ENCODE measurements at regions not wholly inside any gene's neighbourhood (a gene's known extent, or its start where the extent isn't known, plus 50 kb on each side); places are given as distances from the start of the nearest gene placed in this dataset.

- intact Hi-C loops (cut with DNase I): no loop called here
- Histone ChIP-seq H3K4me3 (no peak overlapping the region), H3K27ac (no peak overlapping the region), H3K4me1 (replicated peaks) (no peaks in the 10 kb centered on the region), H3K27me3 (replicated peaks; ENCODE audit: insufficient read depth) (no peaks in the 10 kb centered on the region), H3K36me3 (no peaks in the 10 kb centered on the region), H3K9me3 (no peaks in the 10 kb centered on the region)
- no peak for DNase-seq (ENCODE audit: low spot score)
- TF ChIP-seq CTCF (IDR thresholded peaks at IDR 0.05) (no peak), POLR2A (IDR thresholded peaks at IDR 0.05) (no peak), POLR2AphosphoS5 (IDR thresholded peaks at IDR 0.05) (no peak)
Observed at GRCh38 chr10:75326306-75326705, 75.3 kb downstream of the ZNF503 start.

DNA sequence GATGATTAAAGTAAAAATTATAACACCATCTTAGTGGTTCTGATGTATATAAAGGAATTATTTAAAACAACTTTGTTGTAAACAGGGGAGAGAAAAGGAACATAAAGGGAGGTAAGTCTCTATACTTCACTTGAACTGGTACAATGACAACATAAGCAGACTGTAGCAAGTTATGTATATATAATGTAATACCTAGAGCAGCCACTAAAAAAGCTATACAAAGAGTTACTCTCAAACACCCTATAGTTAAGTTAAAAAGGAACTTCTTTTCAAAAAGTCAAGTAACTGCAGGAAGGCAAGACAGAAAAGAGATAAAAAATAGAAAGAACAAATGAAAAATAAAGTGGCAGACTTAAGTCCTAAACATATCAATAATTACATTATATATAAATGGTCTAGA is 82.3 kb downstream of the ZNF503 start:
- DNase-seq (ENCODE audit: low spot score): no peak
- H3K9me3 ChIP-seq: no peaks in the 10 kb centered on the region
- H3K27ac ChIP-seq: no peak overlapping the region
- TF ChIP-seq POLR2AphosphoS5 (IDR thresholded peaks at IDR 0.05) (no peak), POLR2A (IDR thresholded peaks at IDR 0.05) (no peak), CTCF (IDR thresholded peaks at IDR 0.05) (peak in 1 of 4 experiments; percentile 34)
- no peaks in the 10 kb centered on the region for H3K4me1 ChIP-seq (replicated peaks)
- no peak overlapping the region for H3K4me3 ChIP-seq
- intact Hi-C loops (cut with DNase I): no loop called here
- no peaks in the 10 kb centered on the region for H3K27me3 ChIP-seq (replicated peaks; ENCODE audit: insufficient read depth)
- no peaks in the 10 kb centered on the region for H3K36me3 ChIP-seq

DNA sequence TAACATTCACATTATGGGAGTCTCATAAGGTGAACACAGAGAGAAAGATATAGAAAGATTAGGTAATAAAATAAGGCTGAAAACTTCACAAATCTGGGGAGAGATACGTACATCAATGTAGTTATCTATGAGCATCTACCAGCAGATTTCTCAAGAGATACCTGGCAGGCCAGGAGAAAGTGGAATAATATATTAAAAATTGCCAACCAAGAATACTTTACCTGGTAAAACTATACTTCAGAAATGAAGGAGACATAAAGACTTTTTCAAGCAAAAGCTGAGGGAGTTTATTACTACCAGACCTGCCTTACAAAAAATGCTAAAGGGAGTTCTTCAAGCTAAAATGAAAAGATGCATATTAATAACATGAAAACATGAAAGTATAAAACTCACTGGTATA is 78.8 kb upstream of the COMTD1 start:
- Histone ChIP-seq H3K27me3 (replicated peaks; ENCODE audit: insufficient read depth) (no peaks in the 10 kb centered on the region), H3K36me3 (no peaks in the 10 kb centered on the region), H3K4me1 (replicated peaks) (no peaks in the 10 kb centered on the region), H3K9me3 (no peaks in the 10 kb centered on the region), H3K27ac (no peak overlapping the region), H3K4me3 (no peak overlapping the region)
- intact Hi-C loops (cut with DNase I): no loop called here
- TF ChIP-seq POLR2AphosphoS5 (IDR thresholded peaks at IDR 0.05) (no peak), POLR2A (IDR thresholded peaks at IDR 0.05) (no peak), CTCF (IDR thresholded peaks at IDR 0.05) (no peak)
- 96% methylated on average over 1 of the region's 1 CpG for WGBS
- no peak for DNase-seq (ENCODE audit: low spot score)

- DNase-seq (ENCODE audit: low spot score): no peak
- Histone ChIP-seq H3K4me3 (no peak overlapping the region), H3K4me1 (replicated peaks) (no peaks in the 10 kb centered on the region), H3K27ac (no peak overlapping the region), H3K36me3 (no peaks in the 10 kb centered on the region), H3K9me3 (no peaks in the 10 kb centered on the region), H3K27me3 (replicated peaks; ENCODE audit: insufficient read depth) (no peaks in the 10 kb centered on the region)
- intact Hi-C loops (cut with DNase I): no loop called here
- no peak for TF ChIP-seq CTCF (IDR thresholded peaks at IDR 0.05)
- TF ChIP-seq POLR2AphosphoS5 (IDR thresholded peaks at IDR 0.05): no peak
- TF ChIP-seq POLR2A (IDR thresholded peaks at IDR 0.05): no peak
Observed at GRCh38 chr10:75312440-75312839, 76.7 kb upstream of the COMTD1 start.

DNA sequence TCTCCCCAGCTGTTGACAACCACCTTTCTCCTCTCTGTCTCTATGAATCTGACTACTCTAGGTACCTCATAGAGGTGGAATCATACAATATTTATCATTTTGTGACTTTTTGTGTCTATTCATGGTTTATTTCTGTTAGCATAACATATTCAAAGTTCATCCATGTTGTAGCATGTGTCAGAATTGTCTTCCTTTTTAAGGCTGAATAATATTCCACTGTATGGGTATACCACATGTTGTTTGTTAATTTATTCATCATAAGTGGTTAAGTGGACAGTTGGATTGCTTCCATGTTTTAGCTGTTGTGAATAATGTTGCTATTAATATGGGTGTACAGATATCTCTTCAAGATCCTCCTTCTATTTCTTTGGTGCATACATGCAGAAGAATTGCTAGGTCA is 69.9 kb upstream of the COMTD1 start:
- intact Hi-C loops (cut with DNase I): no loop called here
- H3K9me3 ChIP-seq: no peaks in the 10 kb centered on the region
- DNase-seq (ENCODE audit: low spot score): no peak
- H3K4me1 ChIP-seq (replicated peaks): no peaks in the 10 kb centered on the region
- H3K4me3 ChIP-seq: no peak overlapping the region
- TF ChIP-seq POLR2AphosphoS5 (IDR thresholded peaks at IDR 0.05) (no peak), CTCF (IDR thresholded peaks at IDR 0.05) (no peak), POLR2A (IDR thresholded peaks at IDR 0.05) (no peak)
- no peak overlapping the region for H3K27ac ChIP-seq
- no peaks in the 10 kb centered on the region for H3K27me3 ChIP-seq (replicated peaks; ENCODE audit: insufficient read depth)
- H3K36me3 ChIP-seq: no peaks in the 10 kb centered on the region

Data from prostate gland (tissue), 2 donors.